DOHH2 (cell line): ENCODE measurements at regions not wholly inside any gene's neighbourhood (a gene's known extent, or its start where the extent isn't known, plus 50 kb on each side); places are given as distances from the start of the nearest gene placed in this dataset.

Experiments
- EZH2phosphoT487 ChIP-seq: fragments of 200-600 bp; sonication (generic); IDR thresholded peaks from 2 replicates; pipeline ENCODE4 v1.6.1; 2017; ENCODE audit warnings: borderline replicate concordance, mild to moderate bottlenecking, antibody characterized with exemption, low read length, moderate library complexity, mixed read lengths
- TF ChIP-seq, protein P1 (sequence below): fragments of 200-600 bp; sonication (generic); IDR thresholded peaks from one replicate; pipeline ENCODE4 v1.5.1; 2014; ENCODE audit warnings: antibody characterized with exemption, mild to moderate bottlenecking, low read depth, low read length; ENCODE audit not compliant: poor library complexity, severe bottlenecking

DNA sequence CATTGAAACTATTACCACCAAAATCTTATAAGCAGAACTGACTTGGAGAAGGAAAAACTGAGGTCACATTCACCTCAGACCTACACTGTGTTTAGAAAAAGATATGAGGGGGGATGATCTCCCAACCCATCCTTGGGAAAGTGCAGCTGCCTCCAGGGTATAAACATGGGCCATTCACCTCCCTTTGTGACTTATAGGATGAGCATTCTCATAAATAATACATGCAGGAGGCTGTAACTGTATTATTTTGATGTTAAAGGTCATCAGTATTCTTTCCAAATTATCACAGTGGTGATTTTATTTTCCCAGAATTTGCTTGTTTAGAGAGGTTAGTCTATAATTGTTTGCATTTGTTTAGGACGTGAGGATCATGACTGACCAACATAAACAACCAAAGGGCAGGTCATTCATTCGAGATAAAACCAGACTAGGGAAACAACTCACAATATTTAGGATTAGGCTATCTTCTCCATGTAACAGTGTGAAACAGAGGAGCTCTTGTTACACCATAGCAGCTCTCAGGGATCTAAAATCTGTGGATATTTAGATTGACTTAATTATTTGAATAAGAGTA lies 109.2 kb upstream of the NR5A2 start:
- TF ChIP-seq, protein P1, sequence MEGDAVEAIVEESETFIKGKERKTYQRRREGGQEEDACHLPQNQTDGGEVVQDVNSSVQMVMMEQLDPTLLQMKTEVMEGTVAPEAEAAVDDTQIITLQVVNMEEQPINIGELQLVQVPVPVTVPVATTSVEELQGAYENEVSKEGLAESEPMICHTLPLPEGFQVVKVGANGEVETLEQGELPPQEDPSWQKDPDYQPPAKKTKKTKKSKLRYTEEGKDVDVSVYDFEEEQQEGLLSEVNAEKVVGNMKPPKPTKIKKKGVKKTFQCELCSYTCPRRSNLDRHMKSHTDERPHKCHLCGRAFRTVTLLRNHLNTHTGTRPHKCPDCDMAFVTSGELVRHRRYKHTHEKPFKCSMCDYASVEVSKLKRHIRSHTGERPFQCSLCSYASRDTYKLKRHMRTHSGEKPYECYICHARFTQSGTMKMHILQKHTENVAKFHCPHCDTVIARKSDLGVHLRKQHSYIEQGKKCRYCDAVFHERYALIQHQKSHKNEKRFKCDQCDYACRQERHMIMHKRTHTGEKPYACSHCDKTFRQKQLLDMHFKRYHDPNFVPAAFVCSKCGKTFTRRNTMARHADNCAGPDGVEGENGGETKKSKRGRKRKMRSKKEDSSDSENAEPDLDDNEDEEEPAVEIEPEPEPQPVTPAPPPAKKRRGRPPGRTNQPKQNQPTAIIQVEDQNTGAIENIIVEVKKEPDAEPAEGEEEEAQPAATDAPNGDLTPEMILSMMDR, result no peak
- no peak for TF ChIP-seq EZH2phosphoT487
